ENCODE measurements at regions not wholly inside any gene's neighbourhood (a gene's known extent, or its start where the extent isn't known, plus 50 kb on each side); places are given as distances from the start of the nearest gene placed in this dataset.

DNA sequence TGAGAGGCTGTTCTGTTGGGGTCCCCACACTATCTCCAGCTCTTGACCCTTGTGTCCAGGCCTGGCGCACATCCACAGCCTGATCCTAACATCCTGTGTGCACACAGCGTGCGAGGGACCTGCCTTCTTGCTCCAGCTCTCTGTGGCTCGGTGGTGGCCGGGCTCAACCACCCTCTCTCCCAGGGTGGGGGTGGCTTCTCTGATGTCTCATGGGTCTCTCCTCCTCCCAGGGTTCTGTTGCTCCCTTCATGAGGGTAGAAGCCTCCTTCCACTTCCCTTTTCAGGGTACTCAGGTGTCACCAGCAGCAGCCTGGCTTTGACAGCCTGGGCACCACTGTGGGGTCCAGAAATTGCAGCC lies 196.9 kb upstream of the RAB6C start:
- no peak for TF ChIP-seq CTCF (IDR thresholded peaks at IDR 0.05; ENCODE audit: poor library complexity)
- no peak for TF ChIP-seq EZH2 (IDR thresholded peaks at IDR 0.05; ENCODE audit: borderline replicate concordance)
